Tibial artery (tissue), 4 donors: ENCODE measurements at regions not wholly inside any gene's neighbourhood (a gene's known extent, or its start where the extent isn't known, plus 50 kb on each side); places are given as distances from the start of the nearest gene placed in this dataset.

Experiments
- DNase-seq, 2 donors: peaks; one replicate each; pipeline ENCODE4 v3.0.0-alpha.2; 2019
- H3K27ac ChIP-seq, 2 donors: fragments of 200-600 bp; sonication (generic) in 1 of 2; 1 replicate in 1 of 2; 2 replicates in 1 of 2; pipeline ENCODE4 v1.5.1; 2018 to 2019; ENCODE audit warnings: mild to moderate bottlenecking in 1 of 2
- H3K27me3 ChIP-seq, 2 donors: fragments of 200-600 bp; sonication (generic) in 1 of 2; one replicate each; pipeline versions ENCODE4 v1.5.1 to v1.6.0; 2016 to 2019
- H3K36me3 ChIP-seq, 3 donors: fragments of 200-600 bp; sonication (generic) in 2 of 3; one replicate each; pipeline ENCODE4 v1.5.1; 2016 to 2019; ENCODE audit warnings: mild to moderate bottlenecking in 2 of 3
- H3K4me1 ChIP-seq, 4 donors: fragments of 200-600 bp; sonication (generic) in 2 of 4; 1 replicate in 3 of 4; 2 replicates in 1 of 4; pipeline ENCODE4 v1.5.1; 2016 to 2019
- H3K4me3 ChIP-seq, 2 donors: fragments of 200-600 bp; sonication (generic) in 1 of 2; 1 replicate in 1 of 2; 2 replicates in 1 of 2; pipeline ENCODE4 v1.5.1; 2018 to 2019; ENCODE audit warnings: mild to moderate bottlenecking in 2 of 2
- H3K9me3 ChIP-seq, 3 donors: fragments of 200-600 bp; sonication (generic) in 1 of 3; one replicate each; pipeline ENCODE4 v1.5.1; 2016 to 2019
- CTCF ChIP-seq, 2 experiments: fragments of 200-600 bp in 1 of 2; fragments of 450-650 bp in 1 of 2; IDR thresholded peaks; one replicate each; pipeline ENCODE4 v1.5.1; 2017 to 2019; ENCODE audit warnings: antibody characterized with exemption in 2 of 2, mild to moderate bottlenecking in 1 of 2, moderate library complexity in 1 of 2
- intact Hi-C: fragments of 100-400 bp; cut with DNase I; formaldehyde crosslinking; loops from one replicate; pipeline ENCODE4 v1.15.0; 2023; ENCODE audit warnings: low total_unique reads

- intact Hi-C loops = no loop called here
- no peak overlapping the region for H3K27ac ChIP-seq
- no peaks in the 10 kb centered on the region for H3K4me1 ChIP-seq
- H3K36me3 ChIP-seq = no peaks in the 10 kb centered on the region
- no peak for DNase-seq
- no peak overlapping the region for H3K4me3 ChIP-seq
- TF ChIP-seq CTCF (IDR thresholded peaks at IDR 0.05) = no peak
- peaks cover 0 to 5% (median 5%) of the 10 kb centered on the region in 3 donors for H3K9me3 ChIP-seq
- no peaks in the 10 kb centered on the region for H3K27me3 ChIP-seq
Measured at GRCh38 chr13:48775285-48775684, 121.6 kb downstream of the CYSLTR2 start.

- intact Hi-C loops = no loop called here
- H3K4me3 ChIP-seq = no peak overlapping the region
- no peaks in the 10 kb centered on the region for H3K4me1 ChIP-seq
- no peaks in the 10 kb centered on the region for H3K27me3 ChIP-seq
- no peaks in the 10 kb centered on the region for H3K36me3 ChIP-seq
- no peak for TF ChIP-seq CTCF (IDR thresholded peaks at IDR 0.05)
- H3K9me3 ChIP-seq = peaks cover 0 to 10% (median 7%) of the 10 kb centered on the region in 3 donors
- no peak for DNase-seq
- no peak overlapping the region for H3K27ac ChIP-seq
Measured at GRCh38 chr13:48775804-48776203, 122.1 kb downstream of the CYSLTR2 start.

GRCh38 chr13:48776401-48776800 is 122.7 kb downstream of the CYSLTR2 start:
- Histone ChIP-seq H3K4me3 (no peak overlapping the region), H3K9me3 (peaks cover 3 to 16% (median 10%) of the 10 kb centered on the region in 3 donors), H3K36me3 (no peaks in the 10 kb centered on the region), H3K4me1 (no peaks in the 10 kb centered on the region), H3K27me3 (no peaks in the 10 kb centered on the region), H3K27ac (no peak overlapping the region)
- no peak for TF ChIP-seq CTCF (IDR thresholded peaks at IDR 0.05)
- no peak for DNase-seq
- intact Hi-C loops = no loop called here

- peaks cover 6 to 16% (median 10%) of the 10 kb centered on the region in 3 donors for H3K9me3 ChIP-seq
- no peak overlapping the region for H3K4me3 ChIP-seq
- intact Hi-C loops = no loop called here
- DNase-seq = no peak
- peaks cover 0 to 7% (median 0%) of the 10 kb centered on the region in 4 donors for H3K4me1 ChIP-seq
- no peaks in the 10 kb centered on the region for H3K36me3 ChIP-seq
- H3K27me3 ChIP-seq = no peaks in the 10 kb centered on the region
- TF ChIP-seq CTCF (IDR thresholded peaks at IDR 0.05) = no peak
- no peak overlapping the region for H3K27ac ChIP-seq
Measured at GRCh38 chr13:48778610-48779009, 124.9 kb downstream of the CYSLTR2 start.

- H3K27ac ChIP-seq = no peak overlapping the region
- H3K36me3 ChIP-seq = no peaks in the 10 kb centered on the region
- H3K9me3 ChIP-seq = peaks cover 6 to 16% (median 10%) of the 10 kb centered on the region in 3 donors
- H3K4me3 ChIP-seq = no peak overlapping the region
- no peak for DNase-seq
- H3K4me1 ChIP-seq = peaks cover 0 to 10% (median 0%) of the 10 kb centered on the region in 4 donors
- no peaks in the 10 kb centered on the region for H3K27me3 ChIP-seq
- intact Hi-C loops = no loop called here
- TF ChIP-seq CTCF (IDR thresholded peaks at IDR 0.05) = no peak
Measured at GRCh38 chr13:48780713-48781341, 127.1 kb downstream of the CYSLTR2 start.
